GM10248 (cell line): ENCODE measurements at regions not wholly inside any gene's neighbourhood (a gene's known extent, or its start where the extent isn't known, plus 50 kb on each side); places are given as distances from the start of the nearest gene placed in this dataset.

Source experiments
- CTCF ChIA-PET: fragments of 300-600 bp; sonication (Branson Sonifier 250); formaldehyde crosslinking; extraction: SDS; loops from one replicate; lab custom pipeline; 2021; ENCODE audit warnings: antibody characterized with exemption; lab: Yijun Ruan, JAX
- POLR2A ChIA-PET: fragments of 350-650 bp; sonication (Branson Sonifier 250); formaldehyde crosslinking; extraction: SDS; loops from one replicate; lab custom pipeline; 2020; ENCODE audit warnings: antibody characterized with exemption; lab: Yijun Ruan, JAX
- DNase-seq: peaks from one replicate; pipeline ENCODE4 v3.0.0; 2012; ENCODE audit errors: extremely low spot score
- CTCF ChIP-seq: IDR thresholded peaks from 2 replicates; pipeline ENCODE4 v1.5.1; 2012; ENCODE audit warnings: mild to moderate bottlenecking, low read depth; ENCODE audit errors: extremely low read depth, missing control alignments, control extremely low read depth

- no peak for TF ChIP-seq CTCF
- no peak for DNase-seq
- POLR2A ChIA-PET: no interaction called here
- CTCF ChIA-PET: no interaction called here
These were observed 533.4 kb downstream of the NTRK3 start for GRCh38 chr15:87722941-87723691.

- TF ChIP-seq CTCF: no peak
- ChIA-PET CTCF (no interaction called here), POLR2A (no interaction called here)
- no peak for DNase-seq
These were observed 536.3 kb downstream of the NTRK3 start for GRCh38 chr15:87720235-87720634.

- CTCF ChIA-PET: no interaction called here
- POLR2A ChIA-PET: no interaction called here
- no peak for TF ChIP-seq CTCF
- no peak for DNase-seq
These were observed 540.1 kb downstream of the NTRK3 start for GRCh38 chr15:87716422-87716821.

- DNase-seq: no peak
- POLR2A ChIA-PET: no interaction called here
- CTCF ChIA-PET: no interaction called here
- TF ChIP-seq CTCF: no peak
These were observed 541.3 kb downstream of the NTRK3 start for GRCh38 chr15:87715252-87715651.

GRCh38 chr15:87713475-87713879, 543.1 kb downstream of the NTRK3 start:
- POLR2A ChIA-PET: no interaction called here
- no peak for DNase-seq
- CTCF ChIA-PET: no interaction called here
- TF ChIP-seq CTCF: no peak

GRCh38 chr15:87712211-87712610, 544.3 kb downstream of the NTRK3 start:
- DNase-seq: no peak
- CTCF ChIA-PET: interaction anchor here (0.6 kb wide), 1 partner anchor 10 kb away, joined by 3 read pairs; no protein-coding TSS in a partner anchor
- POLR2A ChIA-PET: no interaction called here
- no peak for TF ChIP-seq CTCF
